ENCODE measurements at regions not wholly inside any gene's neighbourhood (a gene's known extent, or its start where the extent isn't known, plus 50 kb on each side); places are given as distances from the start of the nearest gene placed in this dataset.

DNA sequence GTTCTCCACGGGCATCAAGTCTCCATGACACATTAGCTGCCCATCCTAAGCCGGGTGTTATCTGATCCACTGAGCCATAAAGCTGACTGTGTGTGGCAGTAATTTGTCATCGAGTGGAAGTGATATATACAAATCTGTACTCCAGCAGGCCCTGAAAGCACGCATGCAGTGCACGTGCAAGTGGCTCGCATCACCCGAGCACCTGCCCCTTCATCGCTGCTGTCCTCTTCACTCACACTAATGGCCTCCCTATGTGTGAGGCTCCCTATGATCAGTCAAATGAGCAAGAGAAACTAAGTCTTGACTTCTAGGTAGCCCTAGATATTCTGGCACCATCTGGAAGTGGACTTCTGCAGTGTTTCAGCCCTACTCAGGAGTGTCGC lies 248.6 kb downstream of the MATN1 start:
- no peak overlapping the region for H3K4me3 Mint-ChIP-seq
- no peaks in the 10 kb centered on the region for H3K4me1 Mint-ChIP-seq (ENCODE audit: low read depth)
- DNase-seq = no peak
- TF ChIP-seq, protein P1, sequence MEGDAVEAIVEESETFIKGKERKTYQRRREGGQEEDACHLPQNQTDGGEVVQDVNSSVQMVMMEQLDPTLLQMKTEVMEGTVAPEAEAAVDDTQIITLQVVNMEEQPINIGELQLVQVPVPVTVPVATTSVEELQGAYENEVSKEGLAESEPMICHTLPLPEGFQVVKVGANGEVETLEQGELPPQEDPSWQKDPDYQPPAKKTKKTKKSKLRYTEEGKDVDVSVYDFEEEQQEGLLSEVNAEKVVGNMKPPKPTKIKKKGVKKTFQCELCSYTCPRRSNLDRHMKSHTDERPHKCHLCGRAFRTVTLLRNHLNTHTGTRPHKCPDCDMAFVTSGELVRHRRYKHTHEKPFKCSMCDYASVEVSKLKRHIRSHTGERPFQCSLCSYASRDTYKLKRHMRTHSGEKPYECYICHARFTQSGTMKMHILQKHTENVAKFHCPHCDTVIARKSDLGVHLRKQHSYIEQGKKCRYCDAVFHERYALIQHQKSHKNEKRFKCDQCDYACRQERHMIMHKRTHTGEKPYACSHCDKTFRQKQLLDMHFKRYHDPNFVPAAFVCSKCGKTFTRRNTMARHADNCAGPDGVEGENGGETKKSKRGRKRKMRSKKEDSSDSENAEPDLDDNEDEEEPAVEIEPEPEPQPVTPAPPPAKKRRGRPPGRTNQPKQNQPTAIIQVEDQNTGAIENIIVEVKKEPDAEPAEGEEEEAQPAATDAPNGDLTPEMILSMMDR (IDR thresholded peaks at IDR 0.05) = no peak
- H3K27ac Mint-ChIP-seq = no peak overlapping the region
- peaks cover 9% of the 10 kb centered on the region for H3K27me3 Mint-ChIP-seq (ENCODE audit: insufficient read depth)
- H3K9me3 Mint-ChIP-seq = no peaks in the 10 kb centered on the region
- no peaks in the 10 kb centered on the region for H3K36me3 Mint-ChIP-seq (ENCODE audit: low read depth)

DNA sequence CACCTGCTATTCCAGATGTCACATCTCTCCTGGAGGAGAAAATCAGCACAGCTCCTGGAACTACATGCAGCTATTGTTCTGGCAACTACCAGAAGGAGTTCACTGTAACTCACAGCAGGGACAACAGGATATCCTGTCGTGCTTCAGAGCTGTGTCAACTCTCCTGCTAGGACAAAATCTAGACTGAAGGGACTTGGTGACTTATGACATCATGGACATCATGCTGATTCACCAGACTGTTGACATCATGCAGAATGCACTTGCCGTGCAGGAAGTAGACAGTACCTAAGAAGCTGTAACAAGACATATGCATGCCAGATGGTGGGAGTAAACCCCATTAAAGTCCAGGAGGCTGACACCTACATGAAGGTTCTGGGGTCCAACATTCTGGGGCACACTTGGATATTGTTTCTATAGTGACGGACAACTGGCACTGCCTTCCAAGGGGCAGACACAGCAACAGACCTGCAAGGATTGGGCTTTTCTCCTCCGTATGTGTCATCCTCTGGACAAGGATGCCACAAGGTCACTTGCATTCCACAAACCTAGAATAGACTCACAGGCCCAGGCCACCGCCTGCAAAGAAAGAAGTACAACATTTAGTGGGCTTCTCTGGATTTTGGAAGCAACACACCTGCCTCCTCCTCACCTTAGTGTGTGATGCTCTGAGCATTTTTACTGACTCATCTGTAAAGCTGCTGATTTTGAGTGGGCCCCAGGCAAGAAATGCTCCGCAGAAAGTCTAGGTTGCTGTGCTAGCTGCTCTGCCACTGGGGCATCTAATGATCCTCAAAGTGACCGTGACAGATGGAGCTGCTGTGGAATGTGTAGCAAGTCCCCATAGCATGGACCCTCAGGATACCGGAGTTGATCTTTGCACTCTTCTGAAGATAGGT lies 249.2 kb downstream of the MATN1 start:
- no peak overlapping the region for H3K4me3 Mint-ChIP-seq

DNA sequence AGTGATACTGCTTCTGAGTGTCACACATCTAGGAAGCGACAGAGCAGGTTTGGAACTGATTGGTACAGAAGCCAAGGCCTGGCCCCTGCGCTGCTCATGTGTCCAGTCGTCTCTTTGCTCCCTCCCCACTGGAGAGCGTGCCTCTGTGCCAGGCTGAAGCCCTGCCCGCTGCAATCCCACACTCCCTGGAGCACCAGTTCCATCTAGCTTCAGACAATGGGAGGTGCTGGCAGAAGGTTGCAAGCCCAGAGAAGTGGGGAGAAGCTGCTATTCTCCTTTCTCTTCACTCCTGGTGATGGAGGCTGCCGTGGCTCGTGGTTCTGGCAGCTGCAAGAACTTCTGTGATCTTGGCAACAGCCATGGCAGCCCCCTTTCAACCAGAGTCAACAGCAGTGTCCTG lies 250.9 kb downstream of the MATN1 start:
- TF ChIP-seq, protein P1 (IDR thresholded peaks at IDR 0.05) = no peak
- H3K36me3 Mint-ChIP-seq (ENCODE audit: low read depth) = no peaks in the 10 kb centered on the region
- H3K4me3 Mint-ChIP-seq = no peak overlapping the region
- H3K4me1 Mint-ChIP-seq (ENCODE audit: low read depth) = no peaks in the 10 kb centered on the region
- no peak overlapping the region for H3K27ac Mint-ChIP-seq
- no peaks in the 10 kb centered on the region for H3K9me3 Mint-ChIP-seq
- no peak for DNase-seq
- peaks cover 11% of the 10 kb centered on the region for H3K27me3 Mint-ChIP-seq (ENCODE audit: insufficient read depth)

More for the DNA sequence above, 249.2 kb downstream of the MATN1 start:
- Mint-ChIP-seq H3K9me3 (no peaks in the 10 kb centered on the region), H3K4me1 (ENCODE audit: low read depth) (no peaks in the 10 kb centered on the region), H3K27me3 (ENCODE audit: insufficient read depth) (peaks cover 11% of the 10 kb centered on the region), H3K36me3 (ENCODE audit: low read depth) (no peaks in the 10 kb centered on the region), H3K27ac (no peak overlapping the region)
- TF ChIP-seq, protein P1 (IDR thresholded peaks at IDR 0.05) = no peak
- DNase-seq = no peak

DNA sequence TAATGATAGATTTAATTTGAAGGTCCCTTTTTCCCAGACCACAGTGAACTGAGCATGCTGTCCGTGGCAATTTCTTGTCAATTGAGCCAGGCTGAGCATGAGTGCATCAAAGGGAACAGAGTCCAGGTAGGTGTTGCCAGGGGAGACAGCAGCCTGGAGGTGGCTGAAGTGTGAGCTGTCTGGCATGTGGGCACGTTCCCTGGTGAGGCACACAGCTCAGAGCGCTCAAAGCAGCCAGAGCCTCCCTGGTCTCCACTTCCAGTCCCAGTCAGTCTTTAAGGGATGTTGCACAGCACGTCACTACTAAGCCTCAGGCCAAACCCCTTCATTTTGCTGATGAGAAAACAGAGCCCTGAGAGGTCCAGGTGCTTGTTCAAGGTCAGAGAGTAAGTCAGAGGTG lies 251.4 kb downstream of the MATN1 start:
- Mint-ChIP-seq H3K27me3 (ENCODE audit: insufficient read depth) (peaks cover 11% of the 10 kb centered on the region), H3K36me3 (ENCODE audit: low read depth) (no peaks in the 10 kb centered on the region), H3K27ac (no peak overlapping the region), H3K4me3 (no peak overlapping the region), H3K9me3 (no peaks in the 10 kb centered on the region), H3K4me1 (ENCODE audit: low read depth) (no peaks in the 10 kb centered on the region)
- TF ChIP-seq, protein P1 (IDR thresholded peaks at IDR 0.05) = no peak
- DNase-seq = no peak

DNA sequence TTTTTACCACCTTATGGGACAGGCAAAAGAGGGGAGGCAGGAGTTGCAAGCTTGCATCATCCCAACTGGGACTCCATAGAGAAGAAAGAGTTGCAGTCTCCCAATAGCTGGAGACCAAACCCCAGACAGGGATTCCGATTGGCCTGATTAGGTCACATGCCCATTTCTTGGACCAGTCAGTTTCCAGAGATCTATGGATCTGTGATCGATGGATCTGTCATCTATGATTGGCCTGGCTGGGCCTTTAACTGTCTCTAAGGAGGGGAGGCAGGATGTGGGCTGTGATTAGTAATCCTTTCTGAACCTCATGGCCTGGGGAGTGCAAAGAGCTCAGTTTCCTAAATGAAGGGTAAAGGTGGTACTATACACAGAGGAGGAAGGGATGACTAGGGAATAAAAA lies 252.1 kb downstream of the MATN1 start:
- Mint-ChIP-seq H3K4me3 (no peak overlapping the region), H3K27ac (no peak overlapping the region), H3K36me3 (ENCODE audit: low read depth) (no peaks in the 10 kb centered on the region), H3K27me3 (ENCODE audit: insufficient read depth) (peaks cover 16% of the 10 kb centered on the region), H3K4me1 (ENCODE audit: low read depth) (no peaks in the 10 kb centered on the region), H3K9me3 (no peaks in the 10 kb centered on the region)
- no peak for DNase-seq
- TF ChIP-seq, protein P1 (IDR thresholded peaks at IDR 0.05) = no peak

Measured in HFFc6 (cell line).